ENCODE measurements at regions not wholly inside any gene's neighbourhood (a gene's known extent, or its start where the extent isn't known, plus 50 kb on each side); places are given as distances from the start of the nearest gene placed in this dataset.

DNA sequence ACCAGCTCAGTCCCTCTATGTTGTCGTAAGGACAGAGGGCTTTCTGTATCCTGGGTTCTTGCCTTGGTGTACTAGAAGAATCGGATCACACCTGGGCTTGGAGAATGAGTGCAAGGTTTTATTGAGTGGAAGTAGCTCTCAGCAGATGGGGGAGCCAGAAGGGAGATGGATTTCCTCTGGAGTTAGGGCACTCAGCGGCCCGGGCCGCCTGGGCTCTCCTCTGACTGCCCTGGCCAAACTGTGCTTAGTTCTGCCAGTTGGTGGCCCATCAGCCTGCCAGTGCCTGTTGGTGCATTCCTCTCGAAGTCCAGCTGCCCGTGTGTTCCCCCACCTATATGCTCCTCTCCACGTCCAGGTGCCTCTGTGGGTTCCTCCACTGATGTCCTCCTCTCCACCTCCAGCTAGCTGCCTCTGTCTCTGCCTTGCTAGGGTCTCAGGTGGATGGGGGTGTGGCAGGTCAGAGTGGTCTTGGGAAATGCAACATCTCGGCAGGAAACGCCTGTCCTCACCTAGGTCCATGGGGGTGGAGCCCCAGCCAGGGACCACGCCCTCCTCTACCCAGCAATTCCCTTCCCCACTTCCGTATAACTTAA lies 148.6 kb downstream of the PPP1R3A start:
- TF ChIP-seq, protein P1, sequence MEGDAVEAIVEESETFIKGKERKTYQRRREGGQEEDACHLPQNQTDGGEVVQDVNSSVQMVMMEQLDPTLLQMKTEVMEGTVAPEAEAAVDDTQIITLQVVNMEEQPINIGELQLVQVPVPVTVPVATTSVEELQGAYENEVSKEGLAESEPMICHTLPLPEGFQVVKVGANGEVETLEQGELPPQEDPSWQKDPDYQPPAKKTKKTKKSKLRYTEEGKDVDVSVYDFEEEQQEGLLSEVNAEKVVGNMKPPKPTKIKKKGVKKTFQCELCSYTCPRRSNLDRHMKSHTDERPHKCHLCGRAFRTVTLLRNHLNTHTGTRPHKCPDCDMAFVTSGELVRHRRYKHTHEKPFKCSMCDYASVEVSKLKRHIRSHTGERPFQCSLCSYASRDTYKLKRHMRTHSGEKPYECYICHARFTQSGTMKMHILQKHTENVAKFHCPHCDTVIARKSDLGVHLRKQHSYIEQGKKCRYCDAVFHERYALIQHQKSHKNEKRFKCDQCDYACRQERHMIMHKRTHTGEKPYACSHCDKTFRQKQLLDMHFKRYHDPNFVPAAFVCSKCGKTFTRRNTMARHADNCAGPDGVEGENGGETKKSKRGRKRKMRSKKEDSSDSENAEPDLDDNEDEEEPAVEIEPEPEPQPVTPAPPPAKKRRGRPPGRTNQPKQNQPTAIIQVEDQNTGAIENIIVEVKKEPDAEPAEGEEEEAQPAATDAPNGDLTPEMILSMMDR (IDR thresholded peaks at IDR 0.05) = no peak
- no peak for TF ChIP-seq POLR2A (IDR thresholded peaks at IDR 0.05)
- no peak for TF ChIP-seq EP300 (IDR thresholded peaks at IDR 0.05)
